ENCODE measurements at regions not wholly inside any gene's neighbourhood (a gene's known extent, or its start where the extent isn't known, plus 50 kb on each side); places are given as distances from the start of the nearest gene placed in this dataset.

DNA sequence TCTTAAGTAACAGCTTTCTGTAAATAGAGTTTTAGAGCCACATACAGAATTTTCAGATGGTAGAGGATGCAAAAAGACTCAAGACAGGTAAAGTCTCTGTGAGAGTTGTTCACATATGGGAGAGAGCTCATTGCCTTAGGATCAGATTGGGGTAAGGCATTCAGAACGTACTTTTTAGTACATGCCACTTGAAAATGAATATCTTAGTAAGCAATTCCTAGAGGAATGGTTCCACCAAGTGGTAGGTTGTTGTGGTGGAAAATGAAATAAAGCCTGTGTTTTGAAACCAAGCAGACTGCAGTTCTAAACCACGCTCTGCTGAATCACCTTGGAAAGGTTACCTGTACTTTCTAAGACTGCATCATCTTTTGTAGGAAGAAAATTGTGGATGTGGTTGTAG is 547.0 kb upstream of the LCORL start:
- no peak for DNase-seq
- no peak overlapping the region for H3K27ac ChIP-seq (ENCODE audit: low read depth in 2 of 2, low read length in 1 of 2)
- CTCF ChIA-PET = interaction anchor here (0.7 to 1.6 kb wide), 5 partner anchors 201 to 1048 kb away, joined by 3 to 5 read pairs (median 3); no protein-coding TSS in a partner anchor
- H3K9me2 ChIP-seq = no peaks in the 10 kb centered on the region
- no peaks in the 10 kb centered on the region for H3K9me3 ChIP-seq
- no peaks in the 10 kb centered on the region for H3K79me2 ChIP-seq (ENCODE audit: insufficient read depth)
- TF ChIP-seq POLR2AphosphoS5 (IDR thresholded peaks at IDR 0.05; ENCODE audit: low read depth, low read length) (no peak), RAD21 (IDR thresholded peaks at IDR 0.05; ENCODE audit: low read length) (peak; percentile 61)
- TF ChIP-seq, protein P1, sequence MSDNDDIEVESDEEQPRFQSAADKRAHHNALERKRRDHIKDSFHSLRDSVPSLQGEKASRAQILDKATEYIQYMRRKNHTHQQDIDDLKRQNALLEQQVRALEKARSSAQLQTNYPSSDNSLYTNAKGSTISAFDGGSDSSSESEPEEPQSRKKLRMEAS (IDR thresholded peaks at IDR 0.05; ENCODE audit: low read depth) = no peak
- TF ChIP-seq, protein P2, sequence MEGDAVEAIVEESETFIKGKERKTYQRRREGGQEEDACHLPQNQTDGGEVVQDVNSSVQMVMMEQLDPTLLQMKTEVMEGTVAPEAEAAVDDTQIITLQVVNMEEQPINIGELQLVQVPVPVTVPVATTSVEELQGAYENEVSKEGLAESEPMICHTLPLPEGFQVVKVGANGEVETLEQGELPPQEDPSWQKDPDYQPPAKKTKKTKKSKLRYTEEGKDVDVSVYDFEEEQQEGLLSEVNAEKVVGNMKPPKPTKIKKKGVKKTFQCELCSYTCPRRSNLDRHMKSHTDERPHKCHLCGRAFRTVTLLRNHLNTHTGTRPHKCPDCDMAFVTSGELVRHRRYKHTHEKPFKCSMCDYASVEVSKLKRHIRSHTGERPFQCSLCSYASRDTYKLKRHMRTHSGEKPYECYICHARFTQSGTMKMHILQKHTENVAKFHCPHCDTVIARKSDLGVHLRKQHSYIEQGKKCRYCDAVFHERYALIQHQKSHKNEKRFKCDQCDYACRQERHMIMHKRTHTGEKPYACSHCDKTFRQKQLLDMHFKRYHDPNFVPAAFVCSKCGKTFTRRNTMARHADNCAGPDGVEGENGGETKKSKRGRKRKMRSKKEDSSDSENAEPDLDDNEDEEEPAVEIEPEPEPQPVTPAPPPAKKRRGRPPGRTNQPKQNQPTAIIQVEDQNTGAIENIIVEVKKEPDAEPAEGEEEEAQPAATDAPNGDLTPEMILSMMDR (IDR thresholded peaks at IDR 0.05) = peak; percentile 14; the same call in 1 of the 2 replicates
- WGBS (ENCODE audit: low lambda C conversion rate) = 15% methylated on average over 2 of the region's 2 CpGs
- H3K27me3 ChIP-seq (ENCODE audit: insufficient read depth) = no peaks in the 10 kb centered on the region
- no peak overlapping the region for H3K4me3 ChIP-seq (ENCODE audit: low read depth in 2 of 2, low read length in 1 of 2)
- no peak overlapping the region for H3K4me2 ChIP-seq
- H3F3A ChIP-seq (replicated peaks; ENCODE audit: insufficient read depth) = no peaks in the 10 kb centered on the region
- POLR2A ChIA-PET = no interaction called here
- H3K4me1 ChIP-seq (ENCODE audit: control insufficient read depth in 1 of 2, insufficient read depth in 2 of 2, low read depth in 1 of 2, low read length in 1 of 2) = no peaks in the 10 kb centered on the region
- H4K20me1 ChIP-seq (ENCODE audit: insufficient read depth) = no peaks in the 10 kb centered on the region
- H2AFZ ChIP-seq (ENCODE audit: low read depth) = no peak overlapping the region
- no peak overlapping the region for H3K9ac ChIP-seq
- no peaks in the 10 kb centered on the region for H3K36me3 ChIP-seq (replicated peaks in 1 of 2; ENCODE audit: control insufficient read depth in 1 of 2, insufficient read depth in 2 of 2, low read length in 1 of 2)

DNA sequence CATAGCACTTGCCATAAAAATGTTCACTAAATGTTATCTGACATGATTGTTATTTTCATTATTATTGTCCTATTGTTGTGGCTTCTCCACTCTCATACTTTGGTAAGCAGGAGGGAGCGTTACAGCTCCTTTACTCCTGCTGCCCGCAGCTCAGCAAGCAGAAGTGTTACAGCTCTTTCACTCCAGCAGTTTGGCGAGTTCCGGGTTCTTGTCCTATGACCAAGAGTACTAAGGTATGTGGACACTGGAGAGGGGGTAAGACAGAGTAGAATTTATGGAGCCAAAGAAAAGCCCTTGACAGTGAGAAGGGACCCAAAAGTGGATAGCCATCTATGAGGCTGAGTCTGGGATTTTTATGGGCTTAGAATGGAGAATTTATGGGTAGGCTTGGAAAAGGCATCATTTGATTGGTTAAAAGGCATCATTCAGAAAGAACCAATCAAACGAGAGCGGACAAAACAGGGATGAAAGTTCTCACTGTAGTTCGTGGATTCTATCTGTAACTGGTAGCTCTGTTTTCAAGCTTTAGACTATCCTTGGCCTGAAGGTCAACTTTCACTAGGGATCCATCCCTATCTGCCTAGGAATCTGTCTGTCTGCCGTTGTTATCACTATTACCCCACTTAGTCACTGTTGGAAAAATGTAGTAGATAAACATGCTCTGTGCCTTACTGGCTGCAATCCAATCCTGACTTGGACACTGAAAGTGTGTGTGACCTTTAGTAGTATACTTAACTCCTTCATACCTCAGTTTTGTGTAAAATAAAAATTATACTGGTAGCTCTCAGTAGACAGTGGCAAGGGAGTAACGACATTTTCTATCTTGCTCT is 545.6 kb upstream of the LCORL start:
- no peak overlapping the region for H3K4me2 ChIP-seq
- H3F3A ChIP-seq (replicated peaks; ENCODE audit: insufficient read depth) = no peaks in the 10 kb centered on the region
- H3K36me3 ChIP-seq (replicated peaks in 1 of 2; ENCODE audit: control insufficient read depth in 1 of 2, insufficient read depth in 2 of 2, low read length in 1 of 2) = no peaks in the 10 kb centered on the region
- 23% methylated on average over 9 of the region's 9 CpGs for WGBS (ENCODE audit: low lambda C conversion rate)
- no peaks in the 10 kb centered on the region for H4K20me1 ChIP-seq (ENCODE audit: insufficient read depth)
- H3K4me3 ChIP-seq (ENCODE audit: low read depth in 2 of 2, low read length in 1 of 2) = no peak overlapping the region
- no peaks in the 10 kb centered on the region for H3K4me1 ChIP-seq (ENCODE audit: control insufficient read depth in 1 of 2, insufficient read depth in 2 of 2, low read depth in 1 of 2, low read length in 1 of 2)
- H3K9ac ChIP-seq = no peak overlapping the region
- no peaks in the 10 kb centered on the region for H3K27me3 ChIP-seq (ENCODE audit: insufficient read depth)
- DNase-seq = no peak
- TF ChIP-seq RCOR1 (IDR thresholded peaks at IDR 0.05; ENCODE audit: low read length) (0 out of 2 replicates have a peak, but pooled peaks have one; percentile 8), GATA2 (CRISPR knock-in tag; IDR thresholded peaks at IDR 0.05) (peak; percentile 32; the same call in 1 of the 2 replicates), EZH2phosphoT487 (IDR thresholded peaks at IDR 0.05; ENCODE audit: borderline replicate concordance, low read depth) (no peak)
- no peaks in the 10 kb centered on the region for H3K9me3 ChIP-seq
- no peak overlapping the region for H3K27ac ChIP-seq (ENCODE audit: low read depth in 2 of 2, low read length in 1 of 2)
- no peak overlapping the region for H2AFZ ChIP-seq (ENCODE audit: low read depth)
- H3K9me2 ChIP-seq = no peaks in the 10 kb centered on the region
- no peaks in the 10 kb centered on the region for H3K79me2 ChIP-seq (ENCODE audit: insufficient read depth)
- ChIA-PET CTCF (interaction anchor here (0.6 to 1.6 kb wide), 4 partner anchors 77 to 1046 kb away, joined by 3 to 4 read pairs (median 3); no protein-coding TSS in a partner anchor), POLR2A (no interaction called here)

DNA sequence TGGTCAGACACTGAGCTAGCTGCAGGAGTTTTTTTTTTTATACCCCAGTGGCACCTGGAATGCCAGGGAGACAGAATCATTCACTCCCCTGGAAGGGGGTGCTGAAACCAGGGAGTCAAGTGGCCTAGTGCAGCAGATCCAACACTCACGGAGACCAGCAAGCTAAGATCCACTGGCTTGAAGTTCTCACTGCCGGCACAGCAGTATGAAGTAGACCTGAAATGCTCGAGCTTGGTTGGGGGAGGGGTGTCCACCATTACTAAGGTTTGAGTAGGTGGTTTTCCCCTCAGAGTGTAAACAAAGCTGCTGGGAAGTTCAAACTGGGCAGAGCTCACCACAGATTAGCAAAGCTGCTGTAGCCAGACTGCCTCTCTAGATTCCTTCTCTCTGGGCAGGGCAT is 537.9 kb upstream of the LCORL start:
- Histone ChIP-seq H4K20me1 (ENCODE audit: insufficient read depth) (no peaks in the 10 kb centered on the region), H3K4me2 (no peak overlapping the region), H3K9me3 (no peaks in the 10 kb centered on the region), H3K79me2 (ENCODE audit: insufficient read depth) (no peaks in the 10 kb centered on the region), H3K4me3 (ENCODE audit: low read depth in 2 of 2, low read length in 1 of 2) (no peak overlapping the region), H2AFZ (ENCODE audit: low read depth) (no peak overlapping the region), H3K9ac (no peak overlapping the region), H3F3A (replicated peaks; ENCODE audit: insufficient read depth) (no peaks in the 10 kb centered on the region), H3K4me1 (ENCODE audit: control insufficient read depth in 1 of 2, insufficient read depth in 2 of 2, low read depth in 1 of 2, low read length in 1 of 2) (no peaks in the 10 kb centered on the region), H3K27ac (ENCODE audit: low read depth in 2 of 2, low read length in 1 of 2) (no peak overlapping the region), H3K9me2 (no peaks in the 10 kb centered on the region), H3K36me3 (replicated peaks in 1 of 2; ENCODE audit: control insufficient read depth in 1 of 2, insufficient read depth in 2 of 2, low read length in 1 of 2) (no peaks in the 10 kb centered on the region), H3K27me3 (ENCODE audit: insufficient read depth) (no peaks in the 10 kb centered on the region)
- no CpG with 5 or more reads among the region's 3 CpGs for WGBS (ENCODE audit: low lambda C conversion rate)
- TF ChIP-seq RXRA (IDR thresholded peaks at IDR 0.05; ENCODE audit: borderline replicate concordance, low read depth) (no peak), NRF1 (IDR thresholded peaks at IDR 0.05; ENCODE audit: low read depth, low read length) (no peak), MXI1 (IDR thresholded peaks at IDR 0.05; ENCODE audit: low read depth, low read length) (no peak), GATA2 (CRISPR knock-in tag; IDR thresholded peaks at IDR 0.05) (no peak), GABPA (IDR thresholded peaks at IDR 0.05; ENCODE audit: low read depth) (no peak), POLR2AphosphoS5 (IDR thresholded peaks at IDR 0.05; ENCODE audit: low read depth, low read length) (no peak), FOSL2 (IDR thresholded peaks at IDR 0.05; ENCODE audit: borderline replicate concordance, low read depth) (no peak)
- TF ChIP-seq, protein P3, sequence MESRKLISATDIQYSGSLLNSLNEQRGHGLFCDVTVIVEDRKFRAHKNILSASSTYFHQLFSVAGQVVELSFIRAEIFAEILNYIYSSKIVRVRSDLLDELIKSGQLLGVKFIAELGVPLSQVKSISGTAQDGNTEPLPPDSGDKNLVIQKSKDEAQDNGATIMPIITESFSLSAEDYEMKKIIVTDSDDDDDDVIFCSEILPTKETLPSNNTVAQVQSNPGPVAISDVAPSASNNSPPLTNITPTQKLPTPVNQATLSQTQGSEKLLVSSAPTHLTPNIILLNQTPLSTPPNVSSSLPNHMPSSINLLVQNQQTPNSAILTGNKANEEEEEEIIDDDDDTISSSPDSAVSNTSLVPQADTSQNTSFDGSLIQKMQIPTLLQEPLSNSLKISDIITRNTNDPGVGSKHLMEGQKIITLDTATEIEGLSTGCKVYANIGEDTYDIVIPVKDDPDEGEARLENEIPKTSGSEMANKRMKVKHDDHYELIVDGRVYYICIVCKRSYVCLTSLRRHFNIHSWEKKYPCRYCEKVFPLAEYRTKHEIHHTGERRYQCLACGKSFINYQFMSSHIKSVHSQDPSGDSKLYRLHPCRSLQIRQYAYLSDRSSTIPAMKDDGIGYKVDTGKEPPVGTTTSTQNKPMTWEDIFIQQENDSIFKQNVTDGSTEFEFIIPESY (IDR thresholded peaks at IDR 0.05; ENCODE audit: borderline replicate concordance, low read depth) = no peak
- TF ChIP-seq, protein P4, sequence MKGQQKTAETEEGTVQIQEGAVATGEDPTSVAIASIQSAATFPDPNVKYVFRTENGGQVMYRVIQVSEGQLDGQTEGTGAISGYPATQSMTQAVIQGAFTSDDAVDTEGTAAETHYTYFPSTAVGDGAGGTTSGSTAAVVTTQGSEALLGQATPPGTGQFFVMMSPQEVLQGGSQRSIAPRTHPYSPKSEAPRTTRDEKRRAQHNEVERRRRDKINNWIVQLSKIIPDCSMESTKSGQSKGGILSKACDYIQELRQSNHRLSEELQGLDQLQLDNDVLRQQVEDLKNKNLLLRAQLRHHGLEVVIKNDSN (IDR thresholded peaks at IDR 0.05; ENCODE audit: borderline replicate concordance, low read depth) = no peak
- ChIA-PET POLR2A (no interaction called here), CTCF (no interaction called here)
- DNase-seq = no peak

Measured in SK-N-SH (cell line).